Fibroblast of villous mesenchyme (primary cell): ENCODE measurements at regions not wholly inside any gene's neighbourhood (a gene's known extent, or its start where the extent isn't known, plus 50 kb on each side); places are given as distances from the start of the nearest gene placed in this dataset.

ENCODE experiments used
- DNase-seq: peaks from one replicate; pipeline ENCODE4 v3.0.0-alpha.2; 2010; ENCODE audit warnings: low read depth
- H3K4me3 ChIP-seq: 2 replicates; pipeline ENCODE4 v1.5.1; 2011; ENCODE audit warnings: low read depth, mild to moderate bottlenecking, low read length
- CTCF ChIP-seq: IDR thresholded peaks from 2 replicates; pipeline ENCODE4 v1.5.1; 2012; ENCODE audit warnings: low read depth, mild to moderate bottlenecking, low read length; ENCODE audit not compliant: insufficient read depth

- no peak overlapping the region for H3K4me3 ChIP-seq
- DNase-seq = no peak
- no peak for TF ChIP-seq CTCF
Measured at GRCh38 chr2:2876331-2877221, 501.0 kb downstream of the EIPR1 start.

- DNase-seq = no peak
- no peak for TF ChIP-seq CTCF
- H3K4me3 ChIP-seq = no peak overlapping the region
Measured at GRCh38 chr2:2875831-2876230, 501.8 kb downstream of the EIPR1 start.

GRCh38 chr2:2875296-2875695 lies 502.3 kb downstream of the EIPR1 start:
- no peak overlapping the region for H3K4me3 ChIP-seq
- no peak for TF ChIP-seq CTCF
- no peak for DNase-seq

GRCh38 chr2:2874805-2875204 lies 502.8 kb downstream of the EIPR1 start:
- no peak for DNase-seq
- no peak overlapping the region for H3K4me3 ChIP-seq
- no peak for TF ChIP-seq CTCF

GRCh38 chr2:2874341-2874740 lies 503.3 kb downstream of the EIPR1 start:
- no peak overlapping the region for H3K4me3 ChIP-seq
- no peak for TF ChIP-seq CTCF
- no peak for DNase-seq

GRCh38 chr2:2873450-2873811 lies 504.2 kb downstream of the EIPR1 start:
- H3K4me3 ChIP-seq = no peak overlapping the region
- no peak for TF ChIP-seq CTCF
- no peak for DNase-seq
